ENCODE measurements at regions not wholly inside any gene's neighbourhood (a gene's known extent, or its start where the extent isn't known, plus 50 kb on each side); places are given as distances from the start of the nearest gene placed in this dataset.

DNA sequence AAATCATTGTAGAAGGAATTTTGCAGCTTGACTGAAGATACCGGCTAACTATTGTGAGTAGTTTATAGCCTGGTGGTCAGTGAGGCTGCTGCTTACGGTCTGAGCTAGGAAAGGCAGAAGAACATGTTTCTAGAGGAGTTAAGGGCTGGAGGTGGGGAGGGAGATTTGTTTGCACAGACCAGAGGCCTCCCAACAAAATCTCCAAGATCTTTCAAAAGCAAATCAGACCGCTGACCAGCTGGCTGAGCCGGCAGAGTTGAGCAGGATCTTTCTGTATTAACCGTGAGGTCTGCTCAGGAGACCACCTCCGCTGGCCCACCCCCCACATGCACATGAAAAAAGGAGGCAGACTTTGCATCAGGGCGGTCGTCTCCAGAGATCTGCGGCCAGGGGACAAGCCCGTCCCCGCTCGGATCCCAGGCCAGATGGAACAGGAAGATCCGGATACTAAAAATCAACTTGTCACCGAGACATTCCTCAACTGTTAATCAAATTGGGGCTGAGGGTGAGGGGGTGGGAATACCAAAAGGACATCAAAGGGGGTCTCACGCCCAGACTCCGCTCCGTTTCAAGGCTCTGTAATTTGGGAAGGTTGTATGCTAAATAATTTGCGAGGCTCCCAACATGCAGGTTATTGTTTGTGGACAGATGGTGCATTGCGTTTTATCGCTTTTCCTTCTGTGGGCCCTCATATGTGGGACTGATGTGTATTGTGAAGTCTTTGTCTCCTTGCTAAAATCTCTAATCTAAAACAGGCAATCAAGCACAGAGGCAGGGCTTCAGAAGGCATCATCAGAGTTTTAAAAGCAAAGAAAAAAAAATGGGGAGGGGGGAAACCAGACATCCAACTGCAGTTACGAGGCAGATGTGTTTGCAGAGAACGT lies 319.0 kb downstream of the ZNF536 start:
- H3K27ac Mint-ChIP-seq = peak overlapping the region in 1 of 7 donors; percentile 27
- Histone ChIP-seq H3K36me3 (ENCODE audit: insufficient read depth, low read length) (no peaks in the 10 kb centered on the region), H3K27me3 (ENCODE audit: insufficient read depth, low read length) (no peaks in the 10 kb centered on the region), H3K9me3 (ENCODE audit: control insufficient read depth in 1 of 2, low read length in 2 of 2) (no peaks in the 10 kb centered on the region), H3K4me3 (ENCODE audit: low read length in 2 of 2) (no peak overlapping the region), H3K4me1 (ENCODE audit: insufficient read depth, low read length) (peaks cover 11% of the 10 kb centered on the region), H3K27ac (ENCODE audit: low read depth, low read length) (no peak overlapping the region)
- peaks cover 0 to 4% (median 0%) of the 10 kb centered on the region in 8 donors for H3K9me3 Mint-ChIP-seq
- no peaks in the 10 kb centered on the region for H3K36me3 Mint-ChIP-seq
- ChIA-PET POLR2A (ENCODE audit: partially characterized antibody) (no interaction called here), CTCF (ENCODE audit: partially characterized antibody) (interaction anchor here (0.7 kb wide), 1 partner anchor 22 kb away, joined by 3 read pairs; no protein-coding TSS in a partner anchor)
- intact Hi-C loops (cut with micrococcal nuclease) = no loop called here
- H3K4me1 Mint-ChIP-seq = peaks cover 4 to 16% (median 11%) of the 10 kb centered on the region in 4 donors
- DNase-seq = no peak
- no peak overlapping the region for H3K4me3 Mint-ChIP-seq
- peaks cover 29 to 35% of the 10 kb centered on the region in 2 donors for H3K27me3 Mint-ChIP-seq

DNA sequence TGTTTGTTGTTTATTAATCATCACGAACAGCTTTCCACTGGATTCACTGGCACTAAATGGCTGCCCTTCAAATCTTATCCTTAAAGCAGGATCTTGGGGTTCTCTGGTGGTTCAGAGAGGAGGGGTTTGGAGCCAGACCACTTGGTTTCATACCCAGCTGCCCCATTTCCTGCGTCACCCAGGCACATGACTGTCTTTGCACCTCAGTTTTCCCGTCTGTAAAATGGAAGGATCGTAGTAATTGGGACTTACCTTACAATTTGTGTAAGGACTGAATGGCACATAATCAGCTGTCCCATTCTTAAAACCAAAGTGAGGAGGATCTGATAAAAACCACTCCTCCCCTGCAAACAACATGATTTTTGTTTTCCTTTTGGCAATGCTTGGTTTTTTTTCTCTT lies 318.3 kb downstream of the ZNF536 start:
- Histone ChIP-seq H3K27me3 (ENCODE audit: insufficient read depth, low read length) (no peaks in the 10 kb centered on the region), H3K4me1 (ENCODE audit: insufficient read depth, low read length) (peaks cover 11% of the 10 kb centered on the region), H3K9me3 (ENCODE audit: control insufficient read depth in 1 of 2, low read length in 2 of 2) (no peaks in the 10 kb centered on the region), H3K27ac (ENCODE audit: low read depth, low read length) (no peak overlapping the region), H3K36me3 (ENCODE audit: insufficient read depth, low read length) (no peaks in the 10 kb centered on the region), H3K4me3 (ENCODE audit: low read length in 2 of 2) (no peak overlapping the region)
- H3K9me3 Mint-ChIP-seq = peaks cover 0 to 4% (median 0%) of the 10 kb centered on the region in 8 donors
- intact Hi-C loops (cut with micrococcal nuclease) = no loop called here
- ChIA-PET CTCF (ENCODE audit: partially characterized antibody) (interaction anchor here (0.7 kb wide), 1 partner anchor 21 kb away, joined by 3 read pairs; no protein-coding TSS in a partner anchor), POLR2A (ENCODE audit: partially characterized antibody) (no interaction called here)
- H3K4me1 Mint-ChIP-seq = peaks cover 4 to 16% (median 11%) of the 10 kb centered on the region in 4 donors
- no peak overlapping the region for H3K27ac Mint-ChIP-seq
- no peak overlapping the region for H3K4me3 Mint-ChIP-seq
- peaks cover 33 to 40% of the 10 kb centered on the region in 2 donors for H3K27me3 Mint-ChIP-seq
- no peak for DNase-seq
- no peaks in the 10 kb centered on the region for H3K36me3 Mint-ChIP-seq

DNA sequence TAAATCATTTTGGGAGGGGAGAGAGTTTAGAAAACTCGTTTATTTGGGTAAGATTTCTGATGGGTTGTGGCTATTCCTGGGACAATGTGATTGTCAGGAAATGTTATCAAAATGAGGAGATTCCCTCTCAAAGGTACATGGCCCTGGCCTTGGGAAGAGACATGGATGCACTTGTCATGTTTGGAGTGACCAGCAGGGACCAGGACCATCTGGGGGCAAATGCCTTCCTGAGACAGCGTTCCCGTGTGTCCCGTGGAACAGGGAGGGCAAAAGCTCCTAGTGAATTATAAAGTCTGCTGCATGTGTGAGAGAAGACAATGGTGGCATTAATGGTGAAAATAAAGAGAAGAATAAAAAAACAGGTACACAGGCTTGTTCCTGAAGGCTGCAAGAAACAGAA lies 317.3 kb downstream of the ZNF536 start:
- H3K36me3 Mint-ChIP-seq = no peaks in the 10 kb centered on the region
- no peaks in the 10 kb centered on the region for H3K9me3 Mint-ChIP-seq
- H3K27ac Mint-ChIP-seq = no peak overlapping the region
- peaks cover 4 to 12% (median 10%) of the 10 kb centered on the region in 4 donors for H3K4me1 Mint-ChIP-seq
- H3K9me3 ChIP-seq (ENCODE audit: control insufficient read depth in 1 of 2, low read length in 2 of 2) = no peaks in the 10 kb centered on the region
- peaks cover 6% of the 10 kb centered on the region for H3K4me1 ChIP-seq (ENCODE audit: insufficient read depth, low read length)
- H3K4me3 ChIP-seq (ENCODE audit: low read length in 2 of 2) = no peak overlapping the region
- no peaks in the 10 kb centered on the region for H3K27me3 ChIP-seq (ENCODE audit: insufficient read depth, low read length)
- H3K27ac ChIP-seq (ENCODE audit: low read depth, low read length) = no peak overlapping the region
- no peak for DNase-seq
- peaks cover 37 to 45% of the 10 kb centered on the region in 2 donors for H3K27me3 Mint-ChIP-seq
- CTCF ChIA-PET (ENCODE audit: partially characterized antibody) = interaction anchor here (1.1 kb wide), 1 partner anchor 1535 kb away, joined by 5 read pairs; no protein-coding TSS in a partner anchor
- POLR2A ChIA-PET (ENCODE audit: partially characterized antibody) = no interaction called here
- H3K4me3 Mint-ChIP-seq = no peak overlapping the region
- intact Hi-C loops (cut with micrococcal nuclease) = no loop called here
- H3K36me3 ChIP-seq (ENCODE audit: insufficient read depth, low read length) = no peaks in the 10 kb centered on the region

DNA sequence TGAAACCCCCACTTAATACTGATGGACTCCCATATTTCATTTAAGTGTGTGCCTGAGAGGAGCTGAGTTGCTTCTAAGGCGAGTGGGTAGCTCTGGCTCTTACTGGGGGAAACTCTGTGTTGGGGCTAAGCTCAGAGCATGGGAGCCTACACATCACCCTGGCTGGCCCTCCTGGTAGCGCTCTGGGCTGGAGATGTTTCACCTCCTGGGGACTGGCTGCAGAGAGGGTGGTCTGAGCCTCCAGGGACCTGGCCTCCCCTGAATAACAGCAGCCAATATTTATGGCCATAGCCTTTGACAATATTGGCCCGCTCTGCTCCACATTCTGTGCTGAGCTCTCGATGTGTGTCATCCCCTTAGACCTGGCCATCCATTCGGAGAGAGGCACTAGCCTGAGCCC lies 316.5 kb downstream of the ZNF536 start:
- Histone ChIP-seq H3K27me3 (ENCODE audit: insufficient read depth, low read length) (no peaks in the 10 kb centered on the region), H3K27ac (ENCODE audit: low read depth, low read length) (no peak overlapping the region), H3K4me1 (ENCODE audit: insufficient read depth, low read length) (no peaks in the 10 kb centered on the region), H3K36me3 (ENCODE audit: insufficient read depth, low read length) (no peaks in the 10 kb centered on the region), H3K4me3 (ENCODE audit: low read length in 2 of 2) (no peak overlapping the region), H3K9me3 (ENCODE audit: control insufficient read depth in 1 of 2, low read length in 2 of 2) (no peaks in the 10 kb centered on the region)
- Mint-ChIP-seq H3K4me3 (no peak overlapping the region), H3K27ac (no peak overlapping the region), H3K36me3 (no peaks in the 10 kb centered on the region), H3K4me1 (peaks cover 3 to 6% (median 4%) of the 10 kb centered on the region in 4 donors), H3K27me3 (peaks cover 35 to 43% of the 10 kb centered on the region in 2 donors), H3K9me3 (no peaks in the 10 kb centered on the region)
- POLR2A ChIA-PET (ENCODE audit: partially characterized antibody) = no interaction called here
- intact Hi-C loops (cut with micrococcal nuclease) = no loop called here
- no peak for DNase-seq
- CTCF ChIA-PET (ENCODE audit: partially characterized antibody) = interaction anchor here (1.1 to 2.3 kb wide), 2 partner anchors 1536 kb away, joined by 5 to 6 read pairs; no protein-coding TSS in a partner anchor

DNA sequence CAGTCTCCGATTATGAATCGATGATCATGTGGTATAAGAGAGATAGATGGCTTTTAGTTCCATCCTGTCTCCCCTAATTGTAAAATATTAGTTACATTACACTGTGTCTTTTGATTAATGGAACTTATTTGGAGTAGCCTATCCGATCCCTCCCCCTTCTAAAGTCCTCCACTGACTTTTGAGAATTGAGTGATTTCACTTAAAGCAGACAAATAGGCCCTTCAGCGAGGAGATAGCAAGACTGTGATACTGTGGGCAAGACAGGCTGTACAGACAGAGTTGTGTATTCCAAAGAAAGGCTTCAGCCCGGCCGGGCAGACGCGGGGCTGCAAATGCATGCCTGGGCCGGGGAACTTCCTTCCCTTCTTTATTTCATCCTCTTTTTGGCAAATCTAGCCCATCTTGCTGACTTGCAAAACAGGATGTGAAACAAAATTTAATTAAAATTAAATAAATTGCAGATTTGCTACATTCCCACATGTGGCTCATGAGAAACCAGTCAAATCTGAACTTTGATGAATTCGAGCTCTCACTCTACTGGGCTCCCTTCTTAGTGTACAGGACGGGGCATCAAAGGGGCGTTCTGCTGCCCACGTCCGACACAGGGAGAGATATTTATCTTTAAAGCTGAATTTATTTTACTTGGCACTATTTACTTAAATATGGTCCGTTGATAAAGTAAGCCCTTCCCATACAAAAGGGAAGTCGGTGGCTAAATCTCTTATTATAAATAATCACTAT lies 314.8 kb downstream of the ZNF536 start:
- no peak for DNase-seq
- H3K27ac ChIP-seq (ENCODE audit: low read depth, low read length) = no peak overlapping the region
- no peak overlapping the region for H3K4me3 ChIP-seq (ENCODE audit: low read length in 2 of 2)
- Mint-ChIP-seq H3K27ac (no peak overlapping the region), H3K27me3 (peaks cover 32 to 41% of the 10 kb centered on the region in 2 donors), H3K9me3 (no peaks in the 10 kb centered on the region), H3K36me3 (no peaks in the 10 kb centered on the region), H3K4me1 (peaks cover 0 to 4% (median under 1%) of the 10 kb centered on the region in 4 donors), H3K4me3 (no peak overlapping the region)
- ChIA-PET POLR2A (ENCODE audit: partially characterized antibody) (no interaction called here), CTCF (ENCODE audit: partially characterized antibody) (interaction anchor here (1.2 to 2.3 kb wide), 4 partner anchors 8 to 1537 kb away, joined by 4 to 6 read pairs (median 4); no protein-coding TSS in a partner anchor)
- H3K9me3 ChIP-seq (ENCODE audit: control insufficient read depth in 1 of 2, low read length in 2 of 2) = no peaks in the 10 kb centered on the region
- intact Hi-C loops (cut with micrococcal nuclease) = no loop called here
- no peaks in the 10 kb centered on the region for H3K36me3 ChIP-seq (ENCODE audit: insufficient read depth, low read length)
- no peaks in the 10 kb centered on the region for H3K4me1 ChIP-seq (ENCODE audit: insufficient read depth, low read length)
- H3K27me3 ChIP-seq (ENCODE audit: insufficient read depth, low read length) = no peaks in the 10 kb centered on the region

DNA sequence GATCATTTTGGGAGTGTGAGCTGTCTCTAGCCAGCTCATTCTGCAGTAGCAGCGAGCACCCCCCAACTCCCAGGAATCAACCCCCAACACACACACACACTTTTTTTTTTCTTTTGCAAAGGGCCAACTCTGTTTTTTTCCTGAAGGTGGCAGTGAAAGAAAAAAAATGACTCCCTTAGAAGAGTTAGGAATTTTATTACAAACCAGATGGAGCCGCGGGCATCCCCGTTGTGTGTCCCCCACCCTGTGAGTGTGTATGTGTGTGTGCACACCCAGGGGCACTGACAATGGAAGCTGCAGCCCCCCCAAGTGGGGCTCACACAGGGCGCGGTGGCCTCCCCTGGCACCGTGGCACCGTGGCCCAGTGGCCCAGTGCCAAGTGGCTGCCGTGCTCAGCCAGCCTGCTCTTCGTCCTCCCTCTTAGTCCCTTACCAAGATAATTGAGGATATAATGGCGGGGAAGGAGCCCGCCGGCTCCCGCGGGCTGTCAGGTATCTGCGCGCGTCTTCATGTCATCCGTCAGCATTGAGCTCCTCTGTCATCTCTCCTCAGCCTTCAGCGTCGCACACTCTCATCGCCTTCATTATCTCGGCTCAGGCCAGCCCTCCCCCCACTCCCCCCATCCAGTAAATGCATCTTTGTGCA lies 314.1 kb downstream of the ZNF536 start:
- intact Hi-C loops (cut with micrococcal nuclease) = no loop called here
- Histone ChIP-seq H3K27me3 (ENCODE audit: insufficient read depth, low read length) (no peaks in the 10 kb centered on the region), H3K36me3 (ENCODE audit: insufficient read depth, low read length) (no peaks in the 10 kb centered on the region), H3K27ac (ENCODE audit: low read depth, low read length) (no peak overlapping the region), H3K4me3 (ENCODE audit: low read length in 2 of 2) (no peak overlapping the region), H3K4me1 (ENCODE audit: insufficient read depth, low read length) (no peaks in the 10 kb centered on the region), H3K9me3 (ENCODE audit: control insufficient read depth in 1 of 2, low read length in 2 of 2) (no peaks in the 10 kb centered on the region)
- no peak overlapping the region for H3K27ac Mint-ChIP-seq
- no peak for DNase-seq
- peaks cover 29 to 37% of the 10 kb centered on the region in 2 donors for H3K27me3 Mint-ChIP-seq
- H3K4me3 Mint-ChIP-seq = no peak overlapping the region
- H3K9me3 Mint-ChIP-seq = no peaks in the 10 kb centered on the region
- H3K36me3 Mint-ChIP-seq = no peaks in the 10 kb centered on the region
- POLR2A ChIA-PET (ENCODE audit: partially characterized antibody) = no interaction called here
- peaks cover 0 to 1% (median 0%) of the 10 kb centered on the region in 4 donors for H3K4me1 Mint-ChIP-seq
- CTCF ChIA-PET (ENCODE audit: partially characterized antibody) = interaction anchor here (1.4 to 5.5 kb wide), 5 partner anchors 9 to 1538 kb away, joined by 3 to 90 read pairs (median 4); no protein-coding TSS in a partner anchor
